Mucosa of descending colon (tissue), 3 donors: ENCODE measurements at regions not wholly inside any gene's neighbourhood (a gene's known extent, or its start where the extent isn't known, plus 50 kb on each side); places are given as distances from the start of the nearest gene placed in this dataset.
"Not testable (repeated sequence)": the region's sequence is repeated elsewhere in the genome, so short reads cannot be mapped to it uniquely, and the experiment has no call there.

Experiments
- ATAC-seq: fragments of 200-7000 bp; cut with Tn5 transposase; one replicate; pipeline ENCODE4 v1.9.1; 2020; ENCODE audit warnings: mild to moderate bottlenecking, moderate library complexity
- DNase-seq, 3 donors: peaks; one replicate each; pipeline ENCODE4 v3.0.0-alpha.2; 2020
- H3K36me3 ChIP-seq: fragments of 200-600 bp; one replicate; pipeline ENCODE4 v1.8.0; 2021; ENCODE audit warnings: low read depth, mild to moderate bottlenecking
- H3K4me1 ChIP-seq: fragments of 200-600 bp; one replicate; pipeline ENCODE4 v1.8.0; 2021; ENCODE audit warnings: low read depth, mild to moderate bottlenecking
- H3K4me3 ChIP-seq: fragments of 200-600 bp; one replicate; pipeline ENCODE4 v1.8.0; 2021; ENCODE audit warnings: mild to moderate bottlenecking
- H3K9me3 ChIP-seq: fragments of 200-600 bp; one replicate; pipeline ENCODE4 v1.8.0; 2021; ENCODE audit warnings: mild to moderate bottlenecking
- CTCF ChIP-seq: fragments of 200-600 bp; IDR thresholded peaks from one replicate; pipeline ENCODE4 v1.8.0; 2022; ENCODE audit warnings: antibody characterized with exemption, mild to moderate bottlenecking
- intact Hi-C, 2 donors: fragments of 100-400 bp; cut with DNase I in 1 of 2; cut with micrococcal nuclease in 1 of 2; formaldehyde crosslinking; loops; one replicate each; pipeline versions ENCODE4 v1.11.0 to v1.11.1; 2022; cut with DNase I, micrococcal nuclease
- donor health status: DM: no; HTN: no; CAD: no; lungs with moderate emphysema.
- donor health status: DM: no; HTN: no; CAD: no.
- donor health status: DM: no; HTN: yes; CAD: no.

- H3K4me3 ChIP-seq = no peak overlapping the region
- DNase-seq = no peak
- H3K4me1 ChIP-seq = no peaks in the 10 kb centered on the region
- intact Hi-C loops = no loop called here
- H3K9me3 ChIP-seq = peaks cover 3% of the 10 kb centered on the region
- TF ChIP-seq CTCF = no peak
- no peaks in the 10 kb centered on the region for H3K36me3 ChIP-seq
- no peak for ATAC-seq
Measured at GRCh38 chr21:39073063-39073462, 110.2 kb downstream of the PSMG1 start.

- Histone ChIP-seq H3K4me1 (no peaks in the 10 kb centered on the region), H3K9me3 (peaks cover 3% of the 10 kb centered on the region), H3K4me3 (no peak overlapping the region), H3K36me3 (no peaks in the 10 kb centered on the region)
- intact Hi-C loops = no loop called here
- no peak for DNase-seq
- no peak for TF ChIP-seq CTCF
- no peak for ATAC-seq
Measured at GRCh38 chr21:39072468-39072867, 110.8 kb downstream of the PSMG1 start.

GRCh38 chr21:39071623-39072214 lies 111.5 kb downstream of the PSMG1 start:
- Histone ChIP-seq H3K4me1 (no peaks in the 10 kb centered on the region), H3K9me3 (peaks cover 3% of the 10 kb centered on the region), H3K36me3 (no peaks in the 10 kb centered on the region), H3K4me3 (no peak overlapping the region)
- intact Hi-C loops = no loop called here
- DNase-seq = no peak
- TF ChIP-seq CTCF = no peak
- peak; percentile 19 for ATAC-seq

GRCh38 chr21:39069856-39070255 lies 113.4 kb downstream of the PSMG1 start:
- H3K4me1 ChIP-seq, intact Hi-C loops, ATAC-seq, DNase-seq, H3K36me3 ChIP-seq, H3K9me3 ChIP-seq, H3K4me3 ChIP-seq: not testable (repeated sequence)

GRCh38 chr21:39066829-39067780 lies 116.1 kb downstream of the PSMG1 start:
- Histone ChIP-seq H3K9me3 (peaks cover 4% of the 10 kb centered on the region), H3K36me3 (no peaks in the 10 kb centered on the region), H3K4me1 (no peaks in the 10 kb centered on the region), H3K4me3 (no peak overlapping the region)
- intact Hi-C loops = no loop called here
- ATAC-seq = no peak
- TF ChIP-seq CTCF = no peak
- no peak for DNase-seq

GRCh38 chr21:39065917-39066316 lies 117.3 kb downstream of the PSMG1 start:
- intact Hi-C loops = no loop called here
- Histone ChIP-seq H3K9me3 (peaks cover 4% of the 10 kb centered on the region), H3K4me1 (no peaks in the 10 kb centered on the region), H3K36me3 (no peaks in the 10 kb centered on the region), H3K4me3 (no peak overlapping the region)
- no peak for ATAC-seq
- TF ChIP-seq CTCF = no peak
- no peak for DNase-seq
